ENCODE measurements at regions not wholly inside any gene's neighbourhood (a gene's known extent, or its start where the extent isn't known, plus 50 kb on each side); places are given as distances from the start of the nearest gene placed in this dataset.

- no peak for DNase-seq
These were observed 229.0 kb downstream of the SOX11 start for GRCh38 chr2:5921081-5921642.

GRCh38 chr2:5923957-5924945 is 232.1 kb downstream of the SOX11 start:
- DNase-seq, result no peak

GRCh38 chr2:5925604-5926003 is 233.4 kb downstream of the SOX11 start:
- no peak for DNase-seq

- no peak for DNase-seq
These were observed 234.8 kb downstream of the SOX11 start for GRCh38 chr2:5926871-5927512.

- DNase-seq, result no peak
These were observed 240.6 kb downstream of the SOX11 start for GRCh38 chr2:5932556-5933469.

- DNase-seq, result no peak
These were observed 241.5 kb downstream of the SOX11 start for GRCh38 chr2:5933669-5934068.

- no peak for DNase-seq
These were observed 245.1 kb downstream of the SOX11 start for GRCh38 chr2:5937321-5937720.

- no peak for DNase-seq
These were observed 245.8 kb downstream of the SOX11 start for GRCh38 chr2:5937851-5938565.

- no peak for DNase-seq
These were observed 246.3 kb downstream of the SOX11 start for GRCh38 chr2:5938566-5938896.

- no peak for DNase-seq
These were observed 247.4 kb downstream of the SOX11 start for GRCh38 chr2:5939553-5939952.

- no peak for DNase-seq
These were observed 248.7 kb downstream of the SOX11 start for GRCh38 chr2:5940596-5941535.

GRCh38 chr2:5942204-5942603 is 250.0 kb downstream of the SOX11 start:
- no peak for DNase-seq

GRCh38 chr2:5945742-5946141 is 253.6 kb downstream of the SOX11 start:
- DNase-seq, result no peak

- DNase-seq, result no peak
These were observed 254.3 kb downstream of the SOX11 start for GRCh38 chr2:5946225-5947115.

- DNase-seq, result no peak
These were observed 258.6 kb downstream of the SOX11 start for GRCh38 chr2:5950736-5951135.

- no peak for DNase-seq
These were observed 259.3 kb downstream of the SOX11 start for GRCh38 chr2:5951471-5951870.

- DNase-seq, result no peak
These were observed 261.3 kb downstream of the SOX11 start for GRCh38 chr2:5953525-5953924.

- no peak for DNase-seq
These were observed 262.3 kb downstream of the SOX11 start for GRCh38 chr2:5954509-5954908.

- no peak for DNase-seq
These were observed 263.7 kb downstream of the SOX11 start for GRCh38 chr2:5955921-5956320.

Data from central memory CD4-positive, alpha-beta T cell (primary cell).